PFSK-1 (cell line): ENCODE measurements at regions not wholly inside any gene's neighbourhood (a gene's known extent, or its start where the extent isn't known, plus 50 kb on each side); places are given as distances from the start of the nearest gene placed in this dataset.

ENCODE experiments used
- POLR2AphosphoS5 ChIP-seq: IDR thresholded peaks from 2 replicates; pipeline ENCODE4 v1.6.1; 2012; ENCODE audit warnings: low read depth, mild to moderate bottlenecking, control low read depth, low read length, moderate library complexity
- SIN3A ChIP-seq: IDR thresholded peaks from 2 replicates; pipeline ENCODE4 v1.6.1; 2012; ENCODE audit warnings: mild to moderate bottlenecking, low read length, moderate library complexity, borderline replicate concordance; ENCODE audit not compliant: insufficient read depth
- TF ChIP-seq, protein P1 (sequence below), 2 experiments: IDR thresholded peaks; 2 replicates each; pipeline versions ENCODE4 v1.6.1 to v1.8.0; 2011 to 2012; ENCODE audit warnings: low read depth in 2 of 2, low read length in 2 of 2, control low read depth in 1 of 2, inconsistent platforms in 1 of 2, mild to moderate bottlenecking in 1 of 2, moderate library complexity in 1 of 2; ENCODE audit not compliant: insufficient read depth in 1 of 2

DNA sequence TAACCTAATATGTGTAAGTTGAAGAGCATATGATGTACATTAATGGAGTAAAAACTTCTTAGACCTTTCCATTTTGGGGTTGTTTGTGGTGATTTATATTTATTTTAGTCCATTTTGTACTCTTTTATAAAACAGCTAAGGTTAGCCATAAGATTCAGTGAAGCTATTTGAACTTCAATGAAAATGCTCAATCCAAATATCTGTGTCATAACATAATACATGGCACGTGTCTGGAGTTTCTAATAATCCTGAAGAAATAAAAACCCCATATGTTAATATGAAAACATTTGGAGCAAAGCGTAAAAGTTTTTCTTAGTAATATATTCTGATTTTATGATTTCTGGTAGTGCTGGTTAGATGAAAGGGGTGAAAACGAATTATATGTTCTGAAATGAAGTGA, 1729.7 kb downstream of the PCDH9 start:
- TF ChIP-seq SIN3A, result no peak
- no peak for TF ChIP-seq POLR2AphosphoS5
- TF ChIP-seq, protein P1, sequence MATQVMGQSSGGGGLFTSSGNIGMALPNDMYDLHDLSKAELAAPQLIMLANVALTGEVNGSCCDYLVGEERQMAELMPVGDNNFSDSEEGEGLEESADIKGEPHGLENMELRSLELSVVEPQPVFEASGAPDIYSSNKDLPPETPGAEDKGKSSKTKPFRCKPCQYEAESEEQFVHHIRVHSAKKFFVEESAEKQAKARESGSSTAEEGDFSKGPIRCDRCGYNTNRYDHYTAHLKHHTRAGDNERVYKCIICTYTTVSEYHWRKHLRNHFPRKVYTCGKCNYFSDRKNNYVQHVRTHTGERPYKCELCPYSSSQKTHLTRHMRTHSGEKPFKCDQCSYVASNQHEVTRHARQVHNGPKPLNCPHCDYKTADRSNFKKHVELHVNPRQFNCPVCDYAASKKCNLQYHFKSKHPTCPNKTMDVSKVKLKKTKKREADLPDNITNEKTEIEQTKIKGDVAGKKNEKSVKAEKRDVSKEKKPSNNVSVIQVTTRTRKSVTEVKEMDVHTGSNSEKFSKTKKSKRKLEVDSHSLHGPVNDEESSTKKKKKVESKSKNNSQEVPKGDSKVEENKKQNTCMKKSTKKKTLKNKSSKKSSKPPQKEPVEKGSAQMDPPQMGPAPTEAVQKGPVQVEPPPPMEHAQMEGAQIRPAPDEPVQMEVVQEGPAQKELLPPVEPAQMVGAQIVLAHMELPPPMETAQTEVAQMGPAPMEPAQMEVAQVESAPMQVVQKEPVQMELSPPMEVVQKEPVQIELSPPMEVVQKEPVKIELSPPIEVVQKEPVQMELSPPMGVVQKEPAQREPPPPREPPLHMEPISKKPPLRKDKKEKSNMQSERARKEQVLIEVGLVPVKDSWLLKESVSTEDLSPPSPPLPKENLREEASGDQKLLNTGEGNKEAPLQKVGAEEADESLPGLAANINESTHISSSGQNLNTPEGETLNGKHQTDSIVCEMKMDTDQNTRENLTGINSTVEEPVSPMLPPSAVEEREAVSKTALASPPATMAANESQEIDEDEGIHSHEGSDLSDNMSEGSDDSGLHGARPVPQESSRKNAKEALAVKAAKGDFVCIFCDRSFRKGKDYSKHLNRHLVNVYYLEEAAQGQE (IDR thresholded peaks at IDR 0.05; ENCODE audit: insufficient read depth in 1 of 2, low read depth in 2 of 2, low read length in 2 of 2), result no peak
